GM19452 (cell line): ENCODE measurements at regions not wholly inside any gene's neighbourhood (a gene's known extent, or its start where the extent isn't known, plus 50 kb on each side); places are given as distances from the start of the nearest gene placed in this dataset.
"Not testable (repeated sequence)": the region's sequence is repeated elsewhere in the genome, so short reads cannot be mapped to it uniquely, and the experiment has no call there.

Source experiments
- ATAC-seq: cut with Tn5 transposase; IDR thresholded peaks from one replicate; pipeline ENCODE4 v1.9.1; 2021; ENCODE audit not compliant: unreplicated experiment

DNA sequence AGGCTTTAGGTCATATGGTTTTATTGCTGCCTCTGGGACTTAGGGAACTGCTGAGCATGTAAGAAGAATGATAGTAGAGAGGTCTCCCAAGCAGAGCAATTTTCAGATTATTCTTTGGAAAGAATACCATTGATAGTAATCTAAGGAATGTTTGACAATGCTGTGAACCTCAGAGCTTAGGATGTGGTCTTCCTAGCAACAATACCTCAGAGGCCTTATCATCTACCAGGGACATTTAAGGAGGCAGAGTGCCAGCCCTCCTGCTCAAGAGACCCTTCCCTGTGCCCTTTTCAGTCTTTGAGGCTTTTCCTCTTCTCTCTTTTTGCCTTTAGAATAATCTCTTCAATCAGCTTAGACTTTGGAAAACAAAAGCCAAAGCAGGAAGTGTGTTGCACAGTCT is 272.1 kb downstream of the OXSM start:
- no peak for ATAC-seq

DNA sequence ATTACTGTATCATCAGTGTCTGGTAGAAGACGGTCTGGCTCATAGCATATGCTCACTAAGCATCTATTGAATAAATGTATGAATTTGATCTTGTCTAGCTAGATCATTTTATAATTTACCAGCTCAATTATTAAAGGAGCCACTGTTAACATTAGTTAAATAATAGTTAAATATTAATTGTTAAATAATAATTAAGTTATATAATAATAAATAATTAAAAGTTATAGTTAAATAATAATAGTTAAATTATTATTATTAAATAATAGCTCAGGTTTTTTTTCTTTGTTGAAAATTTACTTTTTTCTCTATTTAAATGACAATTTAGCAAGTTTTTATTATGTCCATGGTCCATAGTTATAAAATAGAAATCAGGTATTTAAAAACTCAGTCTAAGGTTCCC is 274.4 kb downstream of the OXSM start:
- ATAC-seq: no peak

DNA sequence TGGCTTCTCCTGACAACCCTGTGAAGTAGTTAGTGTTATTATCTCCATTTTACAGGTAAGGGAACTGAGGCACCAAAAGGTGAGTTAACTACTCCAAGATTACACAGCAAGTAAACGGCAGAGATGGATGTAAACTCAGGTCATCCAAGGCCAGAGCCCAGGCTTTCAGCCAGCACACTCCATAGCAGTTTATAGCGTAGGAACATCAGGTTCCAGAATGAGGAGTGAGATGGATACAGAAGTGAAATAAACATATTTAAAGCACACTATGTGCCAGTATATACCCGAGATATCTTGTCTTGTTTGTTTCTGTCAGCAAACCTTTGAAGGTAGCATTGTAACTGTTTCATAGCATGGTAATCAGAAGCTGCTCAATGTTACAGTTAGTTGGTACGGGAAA is 279.0 kb downstream of the OXSM start:
- ATAC-seq: no peak

GRCh38 chr3:26070854-26071253 is 281.0 kb downstream of the OXSM start:
- no peak for ATAC-seq

DNA sequence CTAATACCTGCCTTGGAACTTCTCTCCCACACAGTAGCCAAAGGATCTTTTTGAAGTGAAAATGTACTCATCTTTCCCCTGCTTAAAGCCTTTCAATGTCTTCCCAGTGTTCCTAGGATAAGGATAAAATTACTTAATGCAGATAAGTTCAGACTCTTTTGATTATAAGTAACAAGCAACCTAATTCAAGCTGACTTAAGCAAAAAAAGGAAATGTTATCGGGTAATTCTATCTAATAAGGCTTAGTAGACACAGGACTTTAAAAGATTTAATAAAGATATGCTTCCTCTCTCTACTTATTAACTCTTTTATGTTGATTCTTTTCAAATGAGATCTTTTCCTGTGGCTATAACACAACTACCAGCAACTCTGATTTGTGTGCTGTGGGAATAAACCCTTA is 284.2 kb downstream of the OXSM start:
- no peak for ATAC-seq

DNA sequence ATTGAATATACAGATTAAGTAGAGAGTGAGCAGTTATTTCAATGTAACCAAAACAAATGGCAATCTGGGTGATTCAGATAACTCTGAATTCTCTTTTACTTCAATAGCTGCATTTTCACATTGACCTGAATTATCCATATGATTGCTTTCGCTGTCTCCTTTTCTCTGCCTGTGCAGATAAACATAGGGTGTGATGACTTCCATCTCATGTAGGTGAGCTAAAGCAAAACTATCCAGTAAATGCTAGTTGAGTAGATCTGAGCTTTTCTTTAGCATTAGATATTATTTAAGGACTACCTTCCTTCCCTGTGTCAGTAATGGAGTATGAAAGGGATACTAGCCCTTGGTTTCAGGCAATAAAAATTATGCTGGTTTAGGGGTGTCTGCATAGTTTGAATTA is 288.6 kb downstream of the OXSM start:
- no peak for ATAC-seq

GRCh38 chr3:26081166-26081565 is 291.3 kb downstream of the OXSM start:
- no peak for ATAC-seq

GRCh38 chr3:26081806-26082205 is 291.9 kb downstream of the OXSM start:
- ATAC-seq: no peak

DNA sequence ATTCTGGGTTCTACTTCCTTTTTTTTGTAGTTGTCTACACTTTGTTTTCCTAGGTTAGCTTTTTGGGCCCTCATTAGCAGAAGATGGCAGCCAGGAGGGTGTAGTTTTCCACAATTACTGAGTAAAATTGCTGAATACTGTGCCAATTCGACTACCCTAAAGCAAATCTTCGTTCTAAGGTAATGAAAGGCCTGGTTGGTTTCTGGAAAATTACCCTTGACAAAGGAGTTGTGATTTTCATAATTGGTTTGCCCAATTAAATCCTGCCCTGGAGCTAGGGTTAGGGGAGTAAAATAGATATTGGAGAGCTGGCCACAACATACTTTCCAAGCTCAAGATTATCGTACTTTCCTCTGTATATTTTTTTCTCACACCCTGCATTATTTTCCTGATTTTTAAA is 293.0 kb downstream of the OXSM start:
- ATAC-seq: no peak

DNA sequence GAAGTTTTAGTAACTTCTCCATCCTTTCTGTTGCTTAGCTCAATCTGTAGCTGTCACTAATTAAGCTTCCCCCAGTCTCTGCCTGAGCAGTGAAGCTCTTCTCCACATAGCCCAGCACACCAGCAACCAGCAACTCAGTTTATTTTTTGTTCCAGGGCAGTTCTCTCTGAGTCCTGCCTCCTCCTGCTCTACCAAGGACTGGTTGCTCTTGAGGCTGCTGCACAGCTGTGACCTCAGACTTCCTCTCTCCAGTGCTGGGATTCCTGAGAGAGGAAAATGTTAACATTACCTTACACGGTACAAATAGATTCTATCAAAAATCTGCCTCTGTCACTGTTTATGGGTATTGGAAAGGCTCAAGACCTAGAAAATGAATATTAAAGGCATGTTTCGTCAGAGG is 294.7 kb downstream of the OXSM start:
- no peak for ATAC-seq

GRCh38 chr3:26087751-26088150 is 297.9 kb downstream of the OXSM start:
- no peak for ATAC-seq

GRCh38 chr3:26089249-26089648 is 299.4 kb downstream of the OXSM start:
- no peak for ATAC-seq

- ATAC-seq: no peak
Measured at GRCh38 chr3:26090589-26090988, 300.7 kb downstream of the OXSM start.

- no peak for ATAC-seq
Measured at GRCh38 chr3:26091096-26091495, 301.2 kb downstream of the OXSM start.

GRCh38 chr3:26091626-26092025 is 301.7 kb downstream of the OXSM start:
- no peak for ATAC-seq

DNA sequence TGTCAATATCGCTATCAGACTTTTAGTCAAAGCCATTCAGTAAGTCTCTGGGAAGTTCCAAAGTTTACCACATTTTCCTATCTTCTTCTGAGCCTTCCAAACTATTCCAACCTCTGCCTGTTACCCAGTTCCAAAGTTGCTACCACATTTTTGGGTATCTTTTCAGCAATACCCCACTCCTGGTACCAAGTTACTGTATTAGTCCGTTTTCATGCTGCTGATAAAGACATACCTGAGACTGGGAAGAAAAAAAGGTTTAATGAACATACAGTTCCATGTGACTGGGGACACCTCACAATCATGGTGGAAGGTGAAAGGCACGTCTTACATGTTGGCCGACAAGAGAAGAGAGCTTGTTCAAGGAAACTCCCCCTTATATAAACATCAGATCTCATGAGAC is 307.2 kb downstream of the OXSM start:
- ATAC-seq: not testable (repeated sequence)

GRCh38 chr3:26099692-26100091 is 309.8 kb downstream of the OXSM start:
- no peak for ATAC-seq

DNA sequence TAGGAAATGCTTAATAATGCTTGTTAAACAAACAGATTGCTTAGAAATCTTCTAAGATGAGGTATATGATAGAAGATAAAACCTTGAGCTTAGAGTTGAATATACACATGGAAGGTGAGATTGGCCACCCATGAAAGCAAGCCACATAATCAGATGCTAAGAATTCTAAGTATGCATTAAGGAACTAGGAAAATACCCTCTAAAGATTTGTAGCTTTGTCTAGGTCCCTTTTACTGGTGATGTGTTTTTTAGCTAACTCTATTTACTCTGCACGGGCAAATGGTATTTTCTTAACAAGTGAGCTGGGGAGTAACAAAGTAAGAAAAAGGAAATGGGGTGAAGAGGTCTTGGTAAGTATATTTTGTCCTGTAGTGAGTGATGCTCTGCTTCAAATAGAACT is 310.3 kb downstream of the OXSM start:
- no peak for ATAC-seq

- ATAC-seq: no peak
Measured at GRCh38 chr3:26102376-26102775, 312.5 kb downstream of the OXSM start.

DNA sequence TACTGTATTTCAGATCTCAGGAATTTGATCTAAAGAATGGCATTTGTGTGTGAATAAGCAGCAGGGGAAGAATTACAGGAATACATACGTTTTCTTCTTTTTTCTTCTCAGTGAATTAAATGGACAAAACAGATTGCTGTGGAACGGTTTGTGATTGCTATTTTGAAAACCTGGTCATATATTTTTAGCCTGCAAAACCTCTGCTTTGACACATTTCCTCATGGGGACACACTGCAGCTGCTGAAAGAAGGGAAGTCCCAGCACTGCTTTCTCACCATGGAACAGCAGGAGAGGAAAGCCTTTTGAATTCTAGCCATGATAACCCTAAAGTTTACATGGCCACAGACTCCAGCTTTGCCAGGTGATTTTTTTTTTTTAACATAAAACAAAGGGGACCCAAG is 315.0 kb downstream of the OXSM start:
- no peak for ATAC-seq

DNA sequence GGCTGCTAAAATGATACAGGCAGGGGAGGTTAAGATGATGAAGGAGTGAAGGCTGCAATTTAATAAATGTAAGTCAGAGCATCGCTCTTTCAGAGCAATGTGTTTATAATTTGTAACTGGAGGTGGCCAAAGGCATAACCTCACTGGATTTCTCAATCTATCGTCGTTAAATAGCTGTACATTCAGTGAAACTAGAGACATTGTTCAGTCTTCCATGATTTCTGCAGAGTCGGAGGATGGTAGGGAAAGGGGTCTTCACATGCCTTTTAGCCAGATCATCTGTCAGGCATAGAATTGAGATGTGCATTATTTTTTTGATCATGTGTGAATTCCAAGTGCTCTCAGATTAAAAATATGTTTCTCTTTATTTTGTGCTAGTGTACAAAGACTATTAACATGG is 315.4 kb downstream of the OXSM start:
- ATAC-seq: no peak

DNA sequence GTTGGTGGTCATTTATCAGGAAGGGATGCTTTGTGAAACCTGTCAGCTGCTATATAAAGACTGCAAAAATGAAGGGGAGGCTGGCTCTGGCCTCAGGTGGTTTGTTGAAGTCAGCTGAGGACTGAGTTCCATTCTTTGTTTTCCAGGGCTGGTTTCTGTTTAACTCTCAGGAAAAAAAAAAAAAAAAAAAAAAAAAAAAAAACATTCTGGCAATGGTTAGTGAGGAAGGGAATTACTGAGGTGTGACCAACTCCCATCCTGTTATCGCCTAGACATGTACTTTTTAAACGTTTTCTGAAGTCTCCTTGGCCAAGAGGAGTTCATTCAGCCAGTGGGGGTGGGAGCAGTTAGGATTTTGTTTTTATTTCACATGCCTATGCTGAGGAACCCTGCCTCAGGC is 316.3 kb downstream of the OXSM start:
- ATAC-seq: no peak

GRCh38 chr3:26108846-26109489 is 319.1 kb downstream of the OXSM start:
- ATAC-seq: no peak

- ATAC-seq: no peak
Measured at GRCh38 chr3:26114851-26115250, 325.0 kb downstream of the OXSM start.
